ENCODE measurements at regions not wholly inside any gene's neighbourhood (a gene's known extent, or its start where the extent isn't known, plus 50 kb on each side); places are given as distances from the start of the nearest gene placed in this dataset.

DNA sequence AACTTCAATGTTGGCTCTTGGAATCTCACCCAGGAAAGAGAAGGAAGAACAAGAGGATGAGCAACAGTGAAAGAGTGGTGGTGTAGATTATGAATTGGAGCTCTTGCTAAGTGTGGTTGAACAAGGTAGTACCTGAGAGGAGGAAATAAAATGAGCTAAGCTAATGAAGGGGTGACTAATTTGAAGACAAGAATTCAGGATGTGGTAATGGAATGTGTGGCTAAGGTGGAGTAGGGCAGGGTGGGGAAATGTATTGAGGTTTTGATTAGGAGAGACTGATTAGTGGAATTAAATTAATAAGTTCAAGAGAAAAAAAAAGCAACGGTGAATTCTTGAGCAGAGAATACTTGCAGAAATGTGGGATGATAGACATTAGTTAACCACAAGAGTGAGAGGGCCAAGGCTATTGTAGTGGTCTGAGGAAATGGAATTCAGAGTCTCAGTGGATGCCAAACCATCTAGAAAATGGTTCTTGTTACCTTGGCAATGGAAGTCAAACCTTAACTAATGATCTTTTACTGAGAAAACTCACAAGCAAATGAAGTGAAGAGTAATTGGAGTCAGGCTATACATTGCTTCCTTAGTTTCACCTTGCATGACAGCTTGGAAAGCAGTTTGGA lies 648.3 kb upstream of the ZNF608 start:
- H3K27ac ChIP-seq (ENCODE audit: low read depth, low read length), result no peak overlapping the region
- H3K4me1 ChIP-seq (ENCODE audit: control insufficient read depth in 3 of 3, insufficient read depth in 3 of 3, low read length in 3 of 3), result no peaks in the 10 kb centered on the region
- no peak overlapping the region for H3K4me3 ChIP-seq (ENCODE audit: low read length in 3 of 3)
- H3K27me3 ChIP-seq (ENCODE audit: control insufficient read depth in 3 of 3, insufficient read depth in 3 of 3, low read length in 3 of 3), result no peaks in the 10 kb centered on the region
- no peak overlapping the region for H3K9ac ChIP-seq (ENCODE audit: low read depth in 1 of 3, low read length in 3 of 3)
- H3K36me3 ChIP-seq (ENCODE audit: control insufficient read depth in 3 of 3, insufficient read depth in 3 of 3, low read length in 3 of 3), result no peaks in the 10 kb centered on the region
- peaks cover 0 to 5% (median 0%) of the 10 kb centered on the region in 3 donors for H3K9me3 ChIP-seq (ENCODE audit: control insufficient read depth in 3 of 3, low read length in 3 of 3)

DNA sequence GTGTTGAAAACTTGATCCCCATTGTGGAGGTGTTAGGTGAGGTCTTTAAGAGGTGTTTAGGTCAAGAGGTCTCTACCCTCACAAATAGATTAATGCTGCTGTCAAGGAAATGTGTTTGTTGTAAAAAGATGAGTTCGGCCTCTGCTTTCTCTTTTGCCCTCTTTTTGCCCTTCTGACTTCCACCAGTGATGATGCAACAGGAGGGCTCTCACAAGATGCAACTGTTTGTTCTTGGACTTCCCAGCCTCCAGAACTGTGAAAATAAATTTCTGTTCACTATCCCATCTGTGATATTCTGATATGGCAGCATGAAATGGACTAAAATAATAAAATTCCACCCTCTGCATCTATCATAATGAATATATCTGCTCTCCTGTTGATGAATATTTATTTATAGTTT lies 650.0 kb upstream of the ZNF608 start:
- Histone ChIP-seq H3K4me3 (ENCODE audit: low read length in 3 of 3) (no peak overlapping the region), H3K27me3 (ENCODE audit: control insufficient read depth in 3 of 3, insufficient read depth in 3 of 3, low read length in 3 of 3) (no peaks in the 10 kb centered on the region), H3K9ac (ENCODE audit: low read depth in 1 of 3, low read length in 3 of 3) (no peak overlapping the region), H3K9me3 (ENCODE audit: control insufficient read depth in 3 of 3, low read length in 3 of 3) (peaks cover 0 to 5% (median 0%) of the 10 kb centered on the region in 3 donors), H3K36me3 (ENCODE audit: control insufficient read depth in 3 of 3, insufficient read depth in 3 of 3, low read length in 3 of 3) (no peaks in the 10 kb centered on the region), H3K4me1 (ENCODE audit: control insufficient read depth in 3 of 3, insufficient read depth in 3 of 3, low read length in 3 of 3) (no peaks in the 10 kb centered on the region), H3K27ac (ENCODE audit: low read depth, low read length) (no peak overlapping the region)

DNA sequence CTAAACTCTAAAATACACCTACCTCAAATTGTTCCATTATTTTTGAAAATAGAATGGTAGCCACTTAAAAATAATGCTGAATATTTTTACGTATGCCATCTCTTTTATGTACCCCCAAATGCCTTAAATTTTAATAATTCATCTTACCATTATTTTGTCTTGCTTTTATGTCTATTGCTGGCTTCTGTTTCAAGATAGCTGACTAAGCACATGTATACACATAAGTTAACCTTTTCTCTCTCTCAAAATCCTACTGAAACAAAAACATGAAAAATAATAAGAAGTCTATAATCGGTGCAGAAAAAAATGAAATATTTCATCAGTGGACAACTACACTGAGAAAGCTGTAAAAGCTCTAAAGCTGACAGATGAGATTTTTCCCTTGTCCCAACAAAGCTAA lies 652.0 kb upstream of the ZNF608 start:
- Histone ChIP-seq H3K36me3 (ENCODE audit: control insufficient read depth in 3 of 3, insufficient read depth in 3 of 3, low read length in 3 of 3) (no peaks in the 10 kb centered on the region), H3K9ac (ENCODE audit: low read depth in 1 of 3, low read length in 3 of 3) (no peak overlapping the region), H3K27ac (ENCODE audit: low read depth, low read length) (no peak overlapping the region), H3K4me1 (ENCODE audit: control insufficient read depth in 3 of 3, insufficient read depth in 3 of 3, low read length in 3 of 3) (no peaks in the 10 kb centered on the region), H3K9me3 (ENCODE audit: control insufficient read depth in 3 of 3, low read length in 3 of 3) (peaks cover 0 to 5% (median 0%) of the 10 kb centered on the region in 3 donors), H3K4me3 (ENCODE audit: low read length in 3 of 3) (no peak overlapping the region), H3K27me3 (ENCODE audit: control insufficient read depth in 3 of 3, insufficient read depth in 3 of 3, low read length in 3 of 3) (no peaks in the 10 kb centered on the region)

DNA sequence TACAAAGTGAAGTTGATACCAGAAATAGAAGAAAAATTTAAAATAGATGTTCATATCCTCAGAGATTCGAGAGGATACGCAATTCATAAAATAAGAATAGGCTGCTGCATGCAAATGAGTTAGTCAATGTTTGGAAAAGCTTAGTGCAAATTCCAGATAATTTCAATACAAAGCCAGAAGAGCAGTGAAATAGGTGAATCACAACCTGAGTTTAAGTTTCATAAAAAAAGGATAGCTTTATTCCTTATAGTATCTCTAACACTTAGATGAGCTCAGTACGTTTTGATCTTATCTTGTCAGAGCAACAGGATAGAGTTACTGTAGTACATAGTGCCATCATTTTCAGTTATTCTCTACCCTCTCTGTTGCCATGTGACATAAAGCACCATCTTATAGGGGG lies 653.4 kb upstream of the ZNF608 start:
- Histone ChIP-seq H3K27ac (ENCODE audit: low read depth, low read length) (no peak overlapping the region), H3K4me1 (ENCODE audit: control insufficient read depth in 3 of 3, insufficient read depth in 3 of 3, low read length in 3 of 3) (no peaks in the 10 kb centered on the region), H3K9ac (ENCODE audit: low read depth in 1 of 3, low read length in 3 of 3) (no peak overlapping the region), H3K9me3 (ENCODE audit: control insufficient read depth in 3 of 3, low read length in 3 of 3) (peaks cover 0 to 5% (median 0%) of the 10 kb centered on the region in 3 donors), H3K27me3 (ENCODE audit: control insufficient read depth in 3 of 3, insufficient read depth in 3 of 3, low read length in 3 of 3) (no peaks in the 10 kb centered on the region), H3K36me3 (ENCODE audit: control insufficient read depth in 3 of 3, insufficient read depth in 3 of 3, low read length in 3 of 3) (no peaks in the 10 kb centered on the region), H3K4me3 (ENCODE audit: low read length in 3 of 3) (no peak overlapping the region)

DNA sequence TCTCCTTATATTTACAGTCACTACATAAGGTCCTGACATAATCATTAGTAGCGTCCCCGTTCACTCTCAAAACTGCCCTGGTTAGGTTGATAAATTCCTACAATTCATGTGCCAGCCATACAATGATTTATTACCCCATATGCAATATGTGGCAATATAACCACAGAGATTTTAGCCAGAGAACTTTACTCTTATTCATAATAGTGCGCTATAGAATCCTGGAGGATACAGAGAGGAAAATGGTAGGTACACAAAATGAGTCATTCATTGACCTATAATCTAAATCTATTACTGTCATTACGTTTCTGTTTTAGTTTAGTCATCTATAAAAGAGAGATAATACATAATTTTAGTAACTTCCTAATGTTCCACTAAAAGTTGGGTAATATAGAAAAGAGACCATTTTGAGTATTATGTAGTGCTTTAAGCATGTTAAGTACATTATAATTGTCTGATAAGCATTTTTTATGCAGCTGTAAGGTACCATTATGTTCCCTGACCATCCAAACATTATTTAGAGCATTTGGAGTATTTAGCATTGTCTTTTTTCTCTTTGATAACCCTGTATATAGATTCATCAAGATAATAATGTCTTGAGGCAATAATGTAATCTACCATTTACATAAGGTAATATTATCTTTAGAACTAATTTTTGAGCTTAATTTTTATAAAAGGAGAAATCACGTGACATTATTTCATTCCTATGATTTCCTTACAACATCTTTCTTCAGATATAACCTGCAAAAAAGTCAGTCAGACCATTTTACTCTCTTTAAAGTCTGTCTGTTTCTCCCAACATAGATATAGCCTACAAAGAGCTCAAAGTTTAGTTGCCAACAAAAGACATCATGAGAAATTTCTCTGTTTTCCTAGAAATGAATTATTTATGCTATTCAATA lies 655.5 kb upstream of the ZNF608 start:
- Histone ChIP-seq H3K4me3 (ENCODE audit: low read length in 3 of 3) (no peak overlapping the region), H3K4me1 (ENCODE audit: control insufficient read depth in 3 of 3, insufficient read depth in 3 of 3, low read length in 3 of 3) (no peaks in the 10 kb centered on the region), H3K27ac (ENCODE audit: low read depth, low read length) (no peak overlapping the region), H3K9ac (ENCODE audit: low read depth in 1 of 3, low read length in 3 of 3) (no peak overlapping the region), H3K36me3 (ENCODE audit: control insufficient read depth in 3 of 3, insufficient read depth in 3 of 3, low read length in 3 of 3) (no peaks in the 10 kb centered on the region), H3K27me3 (ENCODE audit: control insufficient read depth in 3 of 3, insufficient read depth in 3 of 3, low read length in 3 of 3) (no peaks in the 10 kb centered on the region), H3K9me3 (ENCODE audit: control insufficient read depth in 3 of 3, low read length in 3 of 3) (no peaks in the 10 kb centered on the region)

DNA sequence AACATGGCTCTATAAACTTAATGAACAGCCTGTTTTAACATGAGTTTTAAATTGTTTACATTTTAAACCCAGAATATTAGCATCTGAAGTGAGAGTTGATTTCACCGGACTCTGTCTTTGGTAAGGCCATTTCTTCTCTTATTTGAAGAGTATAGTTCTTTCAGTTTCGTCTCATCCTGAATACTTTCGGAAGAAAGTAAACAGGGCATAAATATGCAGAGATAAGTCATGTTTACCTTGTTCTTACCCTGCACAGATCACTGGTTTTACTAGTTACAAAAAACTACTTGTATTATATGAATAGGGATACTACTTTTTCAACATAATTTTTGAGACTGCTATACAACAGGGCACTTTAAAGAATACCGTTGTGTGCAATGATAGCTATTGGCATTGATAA lies 656.3 kb upstream of the ZNF608 start:
- H3K4me1 ChIP-seq (ENCODE audit: control insufficient read depth in 3 of 3, insufficient read depth in 3 of 3, low read length in 3 of 3), result no peaks in the 10 kb centered on the region
- H3K4me3 ChIP-seq (ENCODE audit: low read length in 3 of 3), result no peak overlapping the region
- no peak overlapping the region for H3K27ac ChIP-seq (ENCODE audit: low read depth, low read length)
- no peaks in the 10 kb centered on the region for H3K36me3 ChIP-seq (ENCODE audit: control insufficient read depth in 3 of 3, insufficient read depth in 3 of 3, low read length in 3 of 3)
- H3K9ac ChIP-seq (ENCODE audit: low read depth in 1 of 3, low read length in 3 of 3), result no peak overlapping the region
- H3K27me3 ChIP-seq (ENCODE audit: control insufficient read depth in 3 of 3, insufficient read depth in 3 of 3, low read length in 3 of 3), result no peaks in the 10 kb centered on the region
- no peaks in the 10 kb centered on the region for H3K9me3 ChIP-seq (ENCODE audit: control insufficient read depth in 3 of 3, low read length in 3 of 3)

DNA sequence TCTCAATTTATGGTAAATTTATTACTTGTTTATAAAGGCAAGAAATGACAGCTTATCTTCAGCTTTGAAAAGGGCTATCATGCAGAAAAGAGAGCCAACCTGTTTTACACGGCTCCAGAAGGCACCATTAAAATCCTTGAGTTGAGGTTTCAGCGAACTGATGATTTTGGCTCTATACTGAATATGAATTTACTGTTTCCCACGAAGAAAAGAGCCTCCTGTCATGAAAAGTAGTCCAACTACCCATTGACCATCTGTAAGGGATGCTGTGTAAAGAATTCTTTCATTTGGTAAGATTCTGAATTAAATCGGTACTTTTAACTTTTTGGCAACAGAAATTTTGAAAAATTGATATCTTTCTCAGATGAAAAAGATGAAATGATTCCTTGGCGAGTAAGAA lies 657.6 kb upstream of the ZNF608 start:
- Histone ChIP-seq H3K4me3 (ENCODE audit: low read length in 3 of 3) (no peak overlapping the region), H3K36me3 (ENCODE audit: control insufficient read depth in 3 of 3, insufficient read depth in 3 of 3, low read length in 3 of 3) (no peaks in the 10 kb centered on the region), H3K9me3 (ENCODE audit: control insufficient read depth in 3 of 3, low read length in 3 of 3) (no peaks in the 10 kb centered on the region), H3K4me1 (ENCODE audit: control insufficient read depth in 3 of 3, insufficient read depth in 3 of 3, low read length in 3 of 3) (peaks cover 0 to 3% (median 0%) of the 10 kb centered on the region in 3 donors), H3K27ac (ENCODE audit: low read depth, low read length) (no peak overlapping the region), H3K27me3 (ENCODE audit: control insufficient read depth in 3 of 3, insufficient read depth in 3 of 3, low read length in 3 of 3) (no peaks in the 10 kb centered on the region), H3K9ac (ENCODE audit: low read depth in 1 of 3, low read length in 3 of 3) (no peak overlapping the region)

DNA sequence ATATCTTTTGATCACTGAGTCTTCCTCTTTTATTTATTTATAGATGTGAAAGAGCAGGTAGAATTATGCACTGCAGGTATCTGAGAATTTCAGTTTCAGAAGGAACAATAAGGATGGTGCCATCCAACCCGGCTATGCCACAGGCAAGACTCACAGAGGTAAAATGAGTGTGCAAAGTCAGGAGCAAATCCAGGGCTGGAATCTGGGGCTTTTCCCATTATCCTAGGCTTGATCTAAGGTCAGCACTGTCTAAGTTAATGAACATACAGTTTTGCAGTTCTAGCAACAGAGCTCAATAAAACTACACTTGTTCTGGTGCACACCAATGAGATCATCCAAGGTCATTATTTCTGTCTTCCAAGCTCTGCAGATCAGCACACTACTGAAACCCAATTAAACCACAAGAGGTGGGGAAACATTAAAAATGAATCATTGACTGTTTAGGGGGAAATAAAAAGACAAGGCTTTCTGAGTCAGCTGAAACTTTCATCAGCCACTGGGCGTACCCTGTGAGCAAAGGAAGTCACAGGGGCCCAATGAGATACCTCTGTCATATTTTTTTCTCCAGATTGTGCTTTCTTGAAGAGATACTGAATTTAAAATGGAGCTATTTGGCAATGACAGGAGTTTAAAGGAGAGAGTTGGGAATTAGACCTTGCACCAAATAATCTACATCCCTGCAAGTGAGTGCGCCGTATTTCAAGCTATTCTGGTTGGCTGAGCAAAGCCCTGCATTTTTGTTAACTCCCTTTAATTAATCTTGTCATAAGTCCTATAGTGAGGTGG lies 662.2 kb upstream of the ZNF608 start:
- no peaks in the 10 kb centered on the region for H3K9me3 ChIP-seq (ENCODE audit: control insufficient read depth in 3 of 3, low read length in 3 of 3)
- no peak overlapping the region for H3K9ac ChIP-seq (ENCODE audit: low read depth in 1 of 3, low read length in 3 of 3)
- H3K27ac ChIP-seq (ENCODE audit: low read depth, low read length), result no peak overlapping the region

DNA sequence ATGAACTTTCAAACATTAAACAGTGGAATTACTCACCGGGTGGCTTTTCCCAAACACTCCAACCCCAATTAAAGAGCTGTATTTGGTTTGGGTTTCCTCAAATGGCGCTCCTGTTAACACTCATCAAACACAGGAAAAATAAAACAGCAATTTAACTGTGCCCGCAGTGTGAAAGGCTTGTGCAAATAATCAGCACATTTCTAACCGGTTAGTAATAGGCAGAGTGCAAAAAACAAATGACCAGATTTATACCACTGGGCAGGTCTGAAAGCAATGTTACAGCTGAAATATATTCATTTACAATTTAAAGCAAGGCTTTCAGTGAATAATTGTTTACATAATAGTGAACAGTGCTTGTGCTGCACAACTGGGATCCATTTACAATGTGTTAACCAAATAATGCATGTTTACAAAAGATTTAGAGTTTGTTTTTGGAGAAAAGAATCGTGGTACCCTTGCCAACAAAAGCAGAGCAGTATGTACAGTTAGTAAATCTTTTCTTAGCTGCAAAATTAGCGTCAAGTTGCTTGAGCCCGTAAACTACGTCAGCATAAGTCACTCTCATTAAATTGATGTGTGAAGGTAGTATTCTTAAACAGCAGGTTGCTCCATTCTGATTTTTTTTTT lies 662.9 kb upstream of the ZNF608 start:
- peaks cover 19 to 35% (median 24%) of the 10 kb centered on the region in 3 donors for H3K4me1 ChIP-seq (ENCODE audit: control insufficient read depth in 3 of 3, insufficient read depth in 3 of 3, low read length in 3 of 3)
- no peaks in the 10 kb centered on the region for H3K27me3 ChIP-seq (ENCODE audit: control insufficient read depth in 3 of 3, insufficient read depth in 3 of 3, low read length in 3 of 3)
- H3K9me3 ChIP-seq (ENCODE audit: control insufficient read depth in 3 of 3, low read length in 3 of 3), result no peaks in the 10 kb centered on the region
- H3K27ac ChIP-seq (ENCODE audit: low read depth, low read length), result no peak overlapping the region
- no peak overlapping the region for H3K9ac ChIP-seq (ENCODE audit: low read depth in 1 of 3, low read length in 3 of 3)
- no peaks in the 10 kb centered on the region for H3K36me3 ChIP-seq (ENCODE audit: control insufficient read depth in 3 of 3, insufficient read depth in 3 of 3, low read length in 3 of 3)
- H3K4me3 ChIP-seq (ENCODE audit: low read length in 3 of 3), result no peak overlapping the region

More for the DNA sequence above, 662.2 kb upstream of the ZNF608 start:
- peaks cover 19 to 35% (median 24%) of the 10 kb centered on the region in 3 donors for H3K4me1 ChIP-seq (ENCODE audit: control insufficient read depth in 3 of 3, insufficient read depth in 3 of 3, low read length in 3 of 3)
- no peaks in the 10 kb centered on the region for H3K36me3 ChIP-seq (ENCODE audit: control insufficient read depth in 3 of 3, insufficient read depth in 3 of 3, low read length in 3 of 3)
- H3K27me3 ChIP-seq (ENCODE audit: control insufficient read depth in 3 of 3, insufficient read depth in 3 of 3, low read length in 3 of 3), result no peaks in the 10 kb centered on the region
- no peak overlapping the region for H3K4me3 ChIP-seq (ENCODE audit: low read length in 3 of 3)
